AG09309 (cell line): ENCODE measurements at regions not wholly inside any gene's neighbourhood (a gene's known extent, or its start where the extent isn't known, plus 50 kb on each side); places are given as distances from the start of the nearest gene placed in this dataset.

Experiments
- DNase-seq: peaks from one replicate; pipeline ENCODE4 v3.0.0-alpha.2; 2010; ENCODE audit warnings: low read depth
- H3K4me3 ChIP-seq: 2 replicates; pipeline ENCODE4 v1.5.1; 2011; ENCODE audit warnings: mild to moderate bottlenecking, low read depth, low read length, moderate library complexity; ENCODE audit not compliant: control insufficient read depth
- CTCF ChIP-seq: IDR thresholded peaks from 2 replicates; pipeline ENCODE4 v1.5.1; 2011; ENCODE audit warnings: mild to moderate bottlenecking, low read depth, low read length, inconsistent platforms; ENCODE audit not compliant: insufficient read depth, control insufficient read depth; ENCODE audit errors: missing control alignments

- no peak for DNase-seq
- no peak for TF ChIP-seq CTCF
- H3K4me3 ChIP-seq: no peak overlapping the region
Observed at GRCh38 chr3:70647823-70648222, 335.4 kb upstream of the MDFIC2 start.

GRCh38 chr3:70647094-70647493 lies 334.7 kb upstream of the MDFIC2 start:
- no peak for DNase-seq
- no peak for TF ChIP-seq CTCF
- no peak overlapping the region for H3K4me3 ChIP-seq

- no peak overlapping the region for H3K4me3 ChIP-seq
- no peak for TF ChIP-seq CTCF
- DNase-seq: no peak
Observed at GRCh38 chr3:70646635-70647034, 334.2 kb upstream of the MDFIC2 start.

- no peak overlapping the region for H3K4me3 ChIP-seq
- TF ChIP-seq CTCF: no peak
- DNase-seq: no peak
Observed at GRCh38 chr3:70640481-70640880, 328.0 kb upstream of the MDFIC2 start.

GRCh38 chr3:70635301-70635700 lies 322.9 kb upstream of the MDFIC2 start:
- no peak for TF ChIP-seq CTCF
- no peak overlapping the region for H3K4me3 ChIP-seq
- no peak for DNase-seq

GRCh38 chr3:70631716-70632307 lies 319.4 kb upstream of the MDFIC2 start:
- H3K4me3 ChIP-seq: no peak overlapping the region
- DNase-seq: no peak
- TF ChIP-seq CTCF: no peak

- TF ChIP-seq CTCF: no peak
- H3K4me3 ChIP-seq: no peak overlapping the region
- DNase-seq: no peak
Observed at GRCh38 chr3:70621451-70621850, 309.0 kb upstream of the MDFIC2 start.
